GM04504 (cell line): ENCODE measurements at regions not wholly inside any gene's neighbourhood (a gene's known extent, or its start where the extent isn't known, plus 50 kb on each side); places are given as distances from the start of the nearest gene placed in this dataset.
"Not testable (repeated sequence)": the region's sequence is repeated elsewhere in the genome, so short reads cannot be mapped to it uniquely, and the experiment has no call there.

Source experiments
- DNase-seq: peaks from one replicate; pipeline ENCODE4 v3.0.0-alpha.2; 2012; ENCODE audit warnings: low read depth

- not testable (repeated sequence) for DNase-seq
Observed at GRCh38 chr12:9543341-9543740, 64.4 kb downstream of the KLRB1 start.

GRCh38 chr12:9542827-9543226 lies 64.9 kb downstream of the KLRB1 start:
- DNase-seq: not testable (repeated sequence)

- DNase-seq: not testable (repeated sequence)
Observed at GRCh38 chr12:9515925-9516324, 91.8 kb downstream of the KLRB1 start.

- DNase-seq: not testable (repeated sequence)
Observed at GRCh38 chr12:9512695-9513094, 95.0 kb downstream of the KLRB1 start.

GRCh38 chr12:9510392-9511011 lies 97.2 kb downstream of the KLRB1 start:
- DNase-seq: not testable (repeated sequence)

GRCh38 chr12:9509464-9510161 lies 98.1 kb downstream of the KLRB1 start:
- no peak for DNase-seq

- no peak for DNase-seq
Observed at GRCh38 chr12:9506746-9507145, 101.0 kb downstream of the KLRB1 start.

- DNase-seq: not testable (repeated sequence)
Observed at GRCh38 chr12:9503384-9503783, 104.3 kb downstream of the KLRB1 start.

- DNase-seq: not testable (repeated sequence)
Observed at GRCh38 chr12:9502845-9503244, 104.9 kb downstream of the KLRB1 start.

GRCh38 chr12:9493325-9493724 lies 114.4 kb downstream of the KLRB1 start:
- DNase-seq: not testable (repeated sequence)

- DNase-seq: not testable (repeated sequence)
Observed at GRCh38 chr12:9481289-9481688, 126.4 kb downstream of the KLRB1 start.

GRCh38 chr12:9474197-9474596 lies 133.5 kb downstream of the KLRB1 start:
- not testable (repeated sequence) for DNase-seq

GRCh38 chr12:9473638-9474037 lies 134.1 kb downstream of the KLRB1 start:
- DNase-seq: not testable (repeated sequence)

GRCh38 chr12:9471501-9471900 lies 136.2 kb downstream of the KLRB1 start:
- DNase-seq: not testable (repeated sequence)

GRCh38 chr12:9470367-9470766 lies 137.3 kb downstream of the KLRB1 start:
- DNase-seq: not testable (repeated sequence)

- DNase-seq: not testable (repeated sequence)
Observed at GRCh38 chr12:9469956-9470355, 137.8 kb downstream of the KLRB1 start.

GRCh38 chr12:9469463-9469862 lies 138.3 kb downstream of the KLRB1 start:
- not testable (repeated sequence) for DNase-seq

- not testable (repeated sequence) for DNase-seq
Observed at GRCh38 chr12:9468998-9469397, 138.7 kb downstream of the KLRB1 start.

- not testable (repeated sequence) for DNase-seq
Observed at GRCh38 chr12:9468144-9468543, 139.6 kb downstream of the KLRB1 start.

- no peak for DNase-seq
Observed at GRCh38 chr12:9464408-9464807, 143.3 kb downstream of the KLRB1 start.

- not testable (repeated sequence) for DNase-seq
Observed at GRCh38 chr12:9455516-9455915, 152.2 kb downstream of the KLRB1 start.

GRCh38 chr12:9454021-9454420 lies 153.7 kb downstream of the KLRB1 start:
- DNase-seq: not testable (repeated sequence)

GRCh38 chr12:9450127-9450567 lies 157.6 kb downstream of the KLRB1 start:
- not testable (repeated sequence) for DNase-seq
